Kidney (tissue), 13 donors: ENCODE measurements at regions not wholly inside any gene's neighbourhood (a gene's known extent, or its start where the extent isn't known, plus 50 kb on each side); places are given as distances from the start of the nearest gene placed in this dataset.

Source experiments
- DNase-seq, 5 donors: peaks; one replicate each; pipeline ENCODE4 v3.0.0-alpha.2; 2013 to 2020
- FAIRE-seq: peaks from 2 replicates; lab custom pipeline; 2012; peaks lifted over from hg19 to GRCh38; lab: Jason Lieb, UNC
- H3K27ac ChIP-seq, 2 donors: one replicate each; pipeline ENCODE4 v1.7.0; 2013; ENCODE audit warnings: low read depth in 2 of 2, low read length in 2 of 2, inconsistent platforms in 1 of 2
- H3K27me3 ChIP-seq: one replicate; pipeline ENCODE4 v1.7.1; 2013; ENCODE audit warnings: low read length, inconsistent platforms; ENCODE audit not compliant: control insufficient read depth, insufficient read depth
- H3K36me3 ChIP-seq, 3 donors: one replicate each; pipeline versions ENCODE4 v1.7.0 to v1.7.1; 2013; ENCODE audit warnings: low read length in 3 of 3, control low read depth in 1 of 3, inconsistent platforms in 1 of 3; ENCODE audit not compliant: insufficient read depth in 3 of 3, control insufficient read depth in 2 of 3
- H3K4me1 ChIP-seq, 3 donors: one replicate each; pipeline versions ENCODE4 v1.7.0 to v1.7.1; 2013; ENCODE audit warnings: low read length in 3 of 3, inconsistent platforms in 1 of 3, low read depth in 1 of 3; ENCODE audit not compliant: control insufficient read depth in 2 of 3, insufficient read depth in 2 of 3
- H3K4me3 ChIP-seq, 3 donors: one replicate each; pipeline versions ENCODE4 v1.7.0 to v1.8.1; 2013; ENCODE audit warnings: low read length in 3 of 3, control low read depth in 1 of 3, inconsistent platforms in 1 of 3
- H3K9ac ChIP-seq, 3 donors: one replicate each; pipeline versions ENCODE4 v1.7.0 to v1.7.1; 2013; ENCODE audit warnings: low read length in 3 of 3, control low read depth in 1 of 3, inconsistent platforms in 1 of 3
- H3K9me3 ChIP-seq, 3 donors: one replicate each; pipeline versions ENCODE4 v1.7.0 to v1.7.1; 2013; ENCODE audit warnings: low read length in 3 of 3, control low read depth in 1 of 3, inconsistent platforms in 1 of 3; ENCODE audit not compliant: control insufficient read depth in 2 of 3, insufficient read depth in 1 of 3
- CTCF ChIP-seq: IDR thresholded peaks from 3 replicates; pipeline ENCODE4 v1.5.1; 2012; ENCODE audit warnings: mild to moderate bottlenecking, moderate library complexity, borderline replicate concordance; ENCODE audit not compliant: insufficient read depth; ENCODE audit errors: extremely low read depth
- intact Hi-C: fragments of 100-400 bp; cut with DNase I; formaldehyde crosslinking; loops from one replicate; pipeline ENCODE4 v1.11.1; 2022
- donor health status: control.
- donor health status: control.
- donor health status: control.
- donor health status: control.
- donor health status: control.
- donor health status: DM: yes; HTN: yes; CAD: no.
- donor health status: Normal renal cell carcinoma (clear cell type).

- peaks cover 0 to 7% (median 5%) of the 10 kb centered on the region in 3 donors for H3K9me3 ChIP-seq
- no peak for FAIRE-seq
- H3K4me1 ChIP-seq: no peaks in the 10 kb centered on the region
- H3K27ac ChIP-seq: no peak overlapping the region
- no peak overlapping the region for H3K9ac ChIP-seq
- H3K4me3 ChIP-seq: no peak overlapping the region
- no peak for TF ChIP-seq CTCF
- DNase-seq: no peak
- intact Hi-C loops: no loop called here
- H3K27me3 ChIP-seq: no peaks in the 10 kb centered on the region
- no peaks in the 10 kb centered on the region for H3K36me3 ChIP-seq
Measured at GRCh38 chr2:8044046-8044594, 637.7 kb upstream of the ID2 start.

- Histone ChIP-seq H3K36me3 (no peaks in the 10 kb centered on the region), H3K4me1 (no peaks in the 10 kb centered on the region), H3K27ac (no peak overlapping the region), H3K27me3 (no peaks in the 10 kb centered on the region), H3K9ac (no peak overlapping the region), H3K9me3 (peaks cover 0 to 7% (median 5%) of the 10 kb centered on the region in 3 donors), H3K4me3 (no peak overlapping the region)
- DNase-seq: no peak
- FAIRE-seq: no peak
- TF ChIP-seq CTCF: no peak
- intact Hi-C loops: no loop called here
Measured at GRCh38 chr2:8045081-8045614, 636.7 kb upstream of the ID2 start.

DNA sequence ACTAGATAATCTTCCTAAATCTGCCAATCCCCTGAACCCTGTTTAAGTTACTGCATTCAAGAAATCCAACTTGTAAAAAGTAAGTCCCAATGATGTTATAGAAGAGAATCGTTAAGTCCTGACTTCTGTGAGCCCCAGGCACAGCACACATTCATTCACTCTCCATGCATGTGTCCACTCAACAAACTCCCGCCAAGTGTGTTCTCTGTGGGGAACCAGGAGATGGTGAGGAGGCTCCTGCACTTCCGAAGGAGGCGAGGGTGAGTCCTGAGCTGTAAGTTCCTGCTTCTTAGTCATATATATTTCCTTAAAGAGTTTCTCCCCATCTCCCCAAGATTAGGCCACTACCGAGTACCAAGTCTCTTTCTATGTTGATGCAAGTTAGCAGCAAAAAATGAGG is 635.0 kb upstream of the ID2 start:
- intact Hi-C loops: no loop called here
- Histone ChIP-seq H3K9ac (no peak overlapping the region), H3K9me3 (peaks cover 0 to 7% (median 5%) of the 10 kb centered on the region in 3 donors), H3K4me3 (no peak overlapping the region), H3K27ac (no peak overlapping the region), H3K27me3 (no peaks in the 10 kb centered on the region), H3K4me1 (no peaks in the 10 kb centered on the region), H3K36me3 (no peaks in the 10 kb centered on the region)
- TF ChIP-seq CTCF: no peak
- FAIRE-seq (no peak), DNase-seq (no peak)

GRCh38 chr2:8049176-8049575 is 632.7 kb upstream of the ID2 start:
- no peaks in the 10 kb centered on the region for H3K27me3 ChIP-seq
- no peak for FAIRE-seq
- no peaks in the 10 kb centered on the region for H3K4me1 ChIP-seq
- no peaks in the 10 kb centered on the region for H3K9me3 ChIP-seq
- no peaks in the 10 kb centered on the region for H3K36me3 ChIP-seq
- no peak overlapping the region for H3K4me3 ChIP-seq
- no peak for TF ChIP-seq CTCF
- peak in 3 of 5 donors; percentile 44 to 82 (median 44) for DNase-seq
- intact Hi-C loops: no loop called here
- no peak overlapping the region for H3K9ac ChIP-seq
- no peak overlapping the region for H3K27ac ChIP-seq
